ENCODE measurements at regions not wholly inside any gene's neighbourhood (a gene's known extent, or its start where the extent isn't known, plus 50 kb on each side); places are given as distances from the start of the nearest gene placed in this dataset.

DNA sequence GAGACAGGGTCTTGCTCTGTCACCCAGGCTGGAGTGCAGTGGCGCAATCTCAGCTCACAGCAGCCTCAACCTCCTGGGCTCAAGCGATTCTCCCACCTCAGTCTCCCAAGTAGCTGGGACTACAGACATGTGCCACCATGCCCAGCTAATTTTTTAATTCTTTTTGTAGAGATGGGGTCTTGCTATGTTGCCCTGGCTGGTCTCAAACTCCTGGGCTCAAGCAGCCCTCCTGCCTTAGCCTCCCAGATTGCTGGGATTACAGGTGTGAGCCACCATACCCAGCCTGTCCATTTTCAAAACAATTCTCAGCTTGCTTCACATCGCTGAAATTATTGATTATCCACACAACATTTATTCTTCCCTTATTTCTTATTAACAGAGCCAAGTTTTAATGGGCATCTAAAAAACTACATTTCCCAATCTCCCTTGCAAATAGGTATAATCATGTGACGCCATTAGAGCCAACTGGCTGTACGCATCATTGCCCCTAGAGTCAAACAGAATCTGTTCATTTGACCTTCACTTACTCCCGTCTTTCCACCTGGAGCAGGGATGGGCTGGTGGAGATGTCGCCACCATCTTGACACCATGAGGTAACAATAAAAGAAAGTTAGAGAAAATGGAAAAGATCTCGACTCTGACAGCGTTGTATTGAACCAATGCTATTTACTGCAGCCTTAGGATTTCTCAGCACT, 148.0 kb upstream of the FOXF1 start:
- no peak for DNase-seq (ENCODE audit: low read depth in 3 of 3)

DNA sequence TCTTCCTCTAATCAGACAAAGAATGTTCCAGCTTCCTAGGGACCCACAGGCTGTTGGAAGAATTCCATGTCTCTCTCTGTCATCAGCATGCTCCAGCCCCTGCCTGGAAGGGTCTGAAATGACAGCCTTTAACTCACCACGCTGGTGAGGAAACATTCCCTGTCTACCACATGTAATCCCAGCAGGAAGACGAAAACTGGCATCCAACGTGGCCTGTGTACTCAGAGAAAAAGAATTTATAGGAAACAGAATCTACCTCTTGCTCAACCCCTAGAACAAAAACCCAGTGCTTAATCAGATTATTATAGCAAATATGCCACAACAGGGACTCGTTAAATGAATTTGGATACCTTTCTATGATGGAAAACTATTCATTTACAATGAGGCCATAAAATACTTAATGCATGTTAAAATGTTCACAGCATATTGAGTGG, 147.3 kb upstream of the FOXF1 start:
- DNase-seq (ENCODE audit: low read depth in 3 of 3): no peak

DNA sequence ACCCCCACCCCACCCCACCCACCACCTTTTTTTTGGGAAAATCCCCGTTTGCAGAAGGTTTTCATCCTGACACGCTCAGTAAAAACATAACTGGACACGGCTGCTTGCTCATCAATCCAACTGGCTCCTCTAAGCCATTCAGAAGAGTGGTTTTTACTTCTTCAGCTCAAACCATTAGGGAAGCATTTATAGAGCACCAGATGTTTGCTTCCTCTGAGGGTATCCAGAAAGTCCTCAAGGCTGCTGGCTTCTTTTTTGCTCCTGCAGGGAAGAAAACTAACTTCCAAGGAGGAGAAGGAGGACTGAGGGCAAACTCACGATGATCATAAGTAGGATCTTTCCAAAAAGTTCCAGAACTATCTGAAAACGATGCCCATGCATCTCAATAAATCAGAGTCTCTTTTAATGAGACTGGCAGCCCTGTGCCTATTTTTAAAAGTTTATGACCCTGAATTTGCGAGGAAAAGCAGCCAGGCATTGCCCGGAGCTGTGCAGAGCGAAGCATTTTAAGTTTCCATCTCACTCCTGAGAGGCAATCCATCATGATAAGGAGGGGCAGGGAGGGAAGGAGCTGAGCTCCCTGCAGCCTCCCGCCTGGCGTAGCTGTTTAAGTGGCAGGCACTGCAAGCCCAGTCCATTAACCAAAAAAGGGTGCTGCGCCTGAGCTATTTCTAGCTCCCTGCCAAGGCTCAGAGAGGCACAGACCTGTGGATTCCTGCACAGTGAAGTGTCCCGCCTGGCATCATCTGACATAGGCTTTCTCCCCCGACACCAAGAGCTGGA, 146.3 kb upstream of the FOXF1 start:
- no peak for DNase-seq (ENCODE audit: low read depth in 3 of 3)

DNA sequence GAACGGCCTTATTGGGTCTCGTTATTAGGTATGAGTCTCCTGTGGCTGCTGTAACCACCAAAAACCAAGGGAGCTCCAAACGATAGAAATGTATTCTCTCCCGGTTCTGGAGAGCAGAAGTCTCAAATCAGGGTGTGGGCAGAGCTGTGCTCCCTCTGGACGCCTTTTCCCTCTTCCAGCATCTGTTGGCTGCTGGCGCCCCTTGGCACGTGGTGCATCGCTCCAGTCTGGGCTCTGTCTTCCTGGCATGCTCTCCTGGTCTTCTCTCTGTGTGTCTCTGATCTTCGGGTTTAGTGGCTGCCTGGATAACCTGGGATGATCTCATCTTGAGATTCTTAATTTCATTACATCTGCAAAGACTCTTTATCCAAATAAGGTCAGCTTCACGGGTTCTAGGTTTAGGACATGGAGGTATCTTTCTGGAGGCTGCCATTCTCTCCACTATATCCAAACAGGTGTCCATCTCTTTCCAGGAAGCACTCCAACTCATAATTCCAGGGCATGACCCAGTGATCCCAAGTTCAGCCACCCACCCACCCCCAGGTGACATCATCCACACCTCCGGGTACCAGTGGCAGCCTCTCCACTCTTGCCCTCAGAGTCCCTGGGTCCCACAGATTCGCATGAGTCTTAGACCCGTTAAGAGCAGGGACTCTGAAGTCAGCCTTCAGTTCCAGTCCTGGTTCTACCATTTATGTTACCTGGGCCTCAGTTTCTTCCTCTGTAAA, 145.5 kb upstream of the FOXF1 start:
- DNase-seq (ENCODE audit: low read depth in 3 of 3): no peak

DNA sequence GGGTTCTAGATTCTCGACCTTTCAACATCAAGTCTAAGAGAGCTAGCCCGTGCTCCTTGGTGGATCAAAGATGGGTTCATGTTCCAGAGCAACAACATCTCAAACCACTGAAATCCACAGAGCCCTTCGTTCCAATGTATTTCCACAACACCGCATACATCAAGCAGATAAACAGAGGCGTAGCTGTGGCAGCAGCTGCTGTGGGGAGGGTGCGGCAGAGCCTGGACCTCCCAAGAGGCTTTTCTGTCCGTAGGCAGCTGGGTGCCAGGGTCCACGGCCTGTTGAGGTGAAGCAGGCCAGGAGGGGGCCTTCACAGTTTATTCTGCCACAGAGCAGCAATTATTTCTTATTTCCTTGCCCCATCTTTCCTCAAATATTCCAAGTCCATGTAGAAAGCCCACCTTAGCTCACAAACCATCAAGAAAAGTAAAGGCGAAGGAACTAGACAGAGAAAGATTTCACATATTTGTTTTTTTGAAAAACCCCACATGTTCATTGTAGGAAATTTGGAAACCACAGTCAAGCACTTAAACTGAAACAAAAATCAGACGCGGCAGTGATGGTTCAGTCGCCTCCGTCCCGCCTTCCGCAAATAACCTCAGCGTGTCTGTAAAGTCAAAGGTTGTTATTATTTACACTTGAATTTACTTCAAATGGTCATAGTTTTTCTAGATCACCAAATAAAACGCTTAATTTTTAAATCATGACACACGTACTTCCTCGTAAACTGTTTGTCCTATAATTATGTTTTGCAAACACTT, 144.6 kb upstream of the FOXF1 start:
- DNase-seq (ENCODE audit: low read depth in 3 of 3): no peak

DNA sequence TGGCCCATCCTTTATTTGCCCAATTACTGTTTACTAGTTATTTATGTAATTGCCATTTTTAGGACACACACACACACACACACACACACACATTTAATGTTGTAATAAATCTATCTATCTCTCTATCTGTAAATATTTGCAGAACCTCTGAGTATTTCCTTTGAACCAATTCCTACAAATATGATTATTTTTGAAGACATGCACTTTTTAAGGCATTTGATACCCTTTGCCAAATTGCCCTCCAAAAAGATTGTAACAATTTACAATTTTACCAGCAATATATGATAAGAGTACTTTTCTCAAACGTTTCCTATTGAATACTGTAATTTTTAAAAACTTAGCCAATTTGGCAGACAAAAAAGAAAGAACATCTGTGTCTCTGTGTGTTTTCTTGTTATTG, 143.8 kb upstream of the FOXF1 start:
- no peak for DNase-seq (ENCODE audit: low read depth in 3 of 3)

DNA sequence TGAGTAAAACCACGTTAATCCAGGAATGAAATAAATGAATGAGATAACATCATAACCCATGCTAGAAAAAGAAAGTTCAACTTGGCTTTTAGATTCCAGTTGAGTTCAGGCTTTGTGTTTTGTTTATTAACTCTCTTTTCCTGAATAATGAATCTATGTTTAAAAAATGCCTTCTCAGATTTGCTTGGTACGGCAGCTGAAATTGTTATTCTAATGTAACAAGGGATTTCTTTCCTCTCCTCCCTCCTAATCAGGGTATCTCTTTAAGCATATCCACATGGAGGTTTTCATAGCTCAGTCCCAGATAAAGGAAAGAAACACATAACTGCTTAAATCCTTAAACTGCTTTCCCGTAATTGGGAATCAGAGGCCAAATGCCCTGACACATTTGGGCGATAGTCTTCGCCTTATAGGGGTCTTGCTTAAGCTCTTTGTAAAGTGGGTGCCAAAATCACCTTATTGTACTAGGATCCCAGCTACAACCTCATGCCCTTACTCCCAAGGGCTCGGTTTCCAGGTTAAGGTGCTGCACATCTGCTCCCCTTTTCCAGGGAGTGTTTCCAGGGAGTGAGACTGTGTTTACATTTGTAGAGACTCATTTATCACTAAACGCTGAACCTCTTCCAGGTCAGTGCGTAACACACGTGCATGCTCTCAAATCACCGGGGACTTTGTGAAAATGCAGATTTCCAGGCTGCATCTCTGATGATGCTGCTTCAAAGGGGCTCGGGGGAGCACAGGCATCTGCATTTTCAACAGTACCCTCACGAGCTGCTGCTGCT, 142.8 kb upstream of the FOXF1 start:
- DNase-seq (ENCODE audit: low read depth in 3 of 3): no peak

DNA sequence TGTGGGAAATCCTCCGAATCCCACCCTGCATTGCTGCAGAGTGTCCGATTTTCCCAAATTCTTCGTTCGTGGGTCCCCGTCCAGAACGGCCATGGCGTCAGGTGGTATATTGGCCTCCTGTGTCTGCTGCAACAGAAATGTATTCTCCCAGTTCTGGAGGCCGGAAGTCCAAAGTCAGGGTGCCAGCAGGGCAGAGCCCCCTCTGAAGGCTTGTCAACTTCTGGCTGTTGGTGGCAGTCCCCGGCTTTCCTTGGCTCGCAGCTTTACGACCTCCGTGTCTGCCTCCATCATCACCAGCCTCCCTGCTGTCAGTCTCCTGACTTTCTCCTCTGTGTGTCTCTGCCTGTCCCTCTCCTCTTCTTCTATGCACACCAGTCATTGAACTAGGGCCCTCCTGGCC, 142.1 kb upstream of the FOXF1 start:
- no peak for DNase-seq (ENCODE audit: low read depth in 3 of 3)

DNA sequence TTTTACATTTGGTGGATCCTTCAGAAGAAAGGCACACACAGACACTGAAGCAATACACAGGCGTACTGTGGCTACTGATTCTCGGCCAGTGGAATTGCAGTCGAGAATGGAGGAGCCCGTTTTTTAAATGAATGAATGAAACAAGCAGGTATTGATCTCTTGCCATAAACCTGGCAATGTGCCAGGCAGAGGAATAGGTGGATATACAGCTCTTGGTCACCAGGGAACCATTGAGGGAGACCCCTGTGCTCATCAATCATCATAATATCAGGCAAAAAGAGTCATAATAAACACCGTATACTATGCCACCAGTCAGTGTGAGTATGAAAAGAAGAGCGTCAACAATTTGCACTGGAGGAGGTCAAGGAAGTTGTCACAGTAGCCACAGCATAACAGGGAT, 140.3 kb upstream of the FOXF1 start:
- DNase-seq (ENCODE audit: low read depth in 3 of 3): no peak

DNA sequence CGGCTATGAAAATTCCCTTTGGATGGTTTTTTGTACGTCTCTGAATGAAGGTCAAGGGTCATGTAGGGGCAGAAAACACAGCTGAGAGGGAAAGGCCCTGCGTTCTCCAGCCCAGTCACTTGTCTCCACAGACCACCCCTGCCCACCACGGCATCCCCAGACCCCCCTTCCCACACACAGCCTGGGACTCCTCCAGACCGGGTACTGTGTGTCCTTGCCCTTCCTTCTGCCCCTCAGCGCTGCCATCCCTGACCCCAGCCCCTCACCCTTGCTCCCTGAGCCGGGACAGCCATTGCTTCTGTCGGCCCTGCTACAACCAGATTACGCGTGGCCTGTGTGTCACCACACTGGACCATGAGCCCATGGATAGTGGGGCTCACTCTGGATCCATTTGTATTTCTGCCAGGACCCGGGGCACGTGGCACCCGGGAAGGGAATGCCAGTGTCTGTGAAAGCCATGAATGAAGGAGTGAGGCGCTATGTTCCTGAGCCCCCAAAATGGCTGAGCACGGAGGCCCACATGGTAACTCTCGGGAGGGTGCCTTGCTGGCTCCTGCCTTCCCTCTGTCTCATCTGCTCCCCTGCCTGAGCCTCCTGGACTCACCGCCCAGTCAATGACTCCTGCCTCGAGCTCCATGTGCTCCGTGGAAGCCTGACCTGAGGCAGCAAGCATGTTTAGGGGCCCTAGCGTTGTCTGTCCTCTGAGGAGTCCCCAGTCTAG, 139.1 kb upstream of the FOXF1 start:
- no peak for DNase-seq (ENCODE audit: low read depth in 3 of 3)

DNA sequence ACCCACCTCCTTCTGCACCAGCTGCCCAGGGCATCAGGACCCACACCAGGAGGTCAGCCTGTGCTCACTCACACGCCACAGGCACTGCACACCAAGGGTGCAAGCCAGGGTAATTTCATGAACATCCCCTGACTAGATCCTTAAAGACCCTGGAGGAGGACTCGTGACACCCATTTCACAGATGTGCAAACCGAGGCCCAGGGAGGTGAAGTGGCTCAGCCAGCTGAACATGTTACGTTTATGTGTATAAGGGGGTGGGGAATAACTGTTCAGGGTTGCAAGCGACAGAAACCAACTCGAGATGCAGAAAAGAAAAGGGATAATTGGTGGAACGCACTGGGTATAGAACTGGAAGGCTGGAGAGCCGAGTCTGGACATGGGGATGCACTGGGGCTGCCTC, 138.1 kb upstream of the FOXF1 start:
- DNase-seq (ENCODE audit: low read depth in 3 of 3): no peak

DNA sequence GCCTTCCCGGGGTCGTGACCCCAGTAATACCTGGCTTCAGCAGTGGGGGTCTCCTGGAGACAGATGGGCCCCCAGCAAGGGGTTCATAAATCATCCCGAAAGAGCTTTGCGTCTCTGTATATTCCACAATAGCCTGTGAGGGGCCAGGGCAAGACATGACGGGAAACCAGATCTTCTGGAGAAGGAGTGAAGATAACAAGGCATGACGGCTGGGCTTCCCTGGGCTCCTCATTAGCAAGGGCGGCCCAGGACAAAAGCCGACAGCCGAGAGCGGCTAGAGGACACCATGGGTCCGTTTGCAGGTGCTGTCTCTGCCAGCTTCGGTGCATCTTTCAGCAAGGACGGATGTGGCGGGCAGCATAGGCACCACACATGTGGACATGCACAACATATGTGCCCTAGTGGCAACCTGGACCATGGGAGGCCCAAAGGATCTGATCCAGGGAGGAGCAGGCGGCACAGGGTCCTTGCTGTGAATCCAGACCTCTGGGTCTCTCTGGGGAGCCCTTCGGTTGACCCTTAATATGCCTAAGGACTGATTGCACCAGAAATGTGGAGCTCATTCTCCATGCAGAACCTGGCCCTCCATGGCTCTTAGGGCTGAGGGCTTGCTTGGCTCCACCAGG, 136.9 kb upstream of the FOXF1 start:
- DNase-seq (ENCODE audit: low read depth in 3 of 3): no peak

DNA sequence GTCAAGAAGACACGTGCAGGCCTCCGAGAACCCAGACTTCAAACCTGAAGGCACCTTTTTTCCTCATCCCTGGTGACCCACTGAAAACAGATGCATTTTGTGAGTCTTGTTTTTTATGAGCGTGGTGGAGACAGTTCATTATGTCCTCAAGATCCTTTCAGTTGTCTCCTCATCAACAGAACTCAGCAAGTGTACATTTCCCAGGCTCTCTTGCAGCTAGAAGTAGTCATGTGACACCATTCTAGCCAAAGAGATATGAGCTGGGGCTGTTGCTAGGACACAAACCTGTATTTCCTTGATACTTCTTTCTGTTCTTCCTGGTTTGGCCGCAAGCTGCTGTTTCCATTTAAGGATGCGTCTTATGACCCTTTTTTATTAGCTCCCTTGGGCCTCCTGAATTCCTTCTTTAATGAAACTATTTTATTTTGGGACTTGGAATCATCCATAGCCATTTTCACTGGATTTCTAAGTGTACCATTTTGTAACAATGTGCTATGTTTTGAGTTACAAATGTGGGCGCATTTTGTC, 135.7 kb upstream of the FOXF1 start:
- DNase-seq (ENCODE audit: low read depth in 3 of 3): no peak

DNA sequence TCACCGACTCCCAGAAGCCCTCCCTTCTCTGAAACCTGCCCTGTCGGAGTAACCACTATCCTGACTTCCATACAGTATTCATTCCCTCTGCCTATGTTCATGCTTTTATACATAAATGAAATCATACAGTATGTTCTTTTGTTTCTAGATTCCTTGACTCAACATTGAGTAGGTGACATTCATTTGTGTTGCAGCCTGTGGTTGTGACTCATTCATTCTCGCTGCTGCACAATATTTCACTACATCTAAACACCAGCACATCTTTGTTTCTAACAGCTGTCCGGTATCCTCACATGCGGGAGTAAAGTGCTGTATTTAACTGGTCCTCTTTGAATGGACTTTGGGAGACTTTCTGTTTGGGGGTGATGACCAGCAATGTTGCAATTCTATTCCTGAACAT, 135.0 kb upstream of the FOXF1 start:
- DNase-seq (ENCODE audit: low read depth in 3 of 3): no peak

DNA sequence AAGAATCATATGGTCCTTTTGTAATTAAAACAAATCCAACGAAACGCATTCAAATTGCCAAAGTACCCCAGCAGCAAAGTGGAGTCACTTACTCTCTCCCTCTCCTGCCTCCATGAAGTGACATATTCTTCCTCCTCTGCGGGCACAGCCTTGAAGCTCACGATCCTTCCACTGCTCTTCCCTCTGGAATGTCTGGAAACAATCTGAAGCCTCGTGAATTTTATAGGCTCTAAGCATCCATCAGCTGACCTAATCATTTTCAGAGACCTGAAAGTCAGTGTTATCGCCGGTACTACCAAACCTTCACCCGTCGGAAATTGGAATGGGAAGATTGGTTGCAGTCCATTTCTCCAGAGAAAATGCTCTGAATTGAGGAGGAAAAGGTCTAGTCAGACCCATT, 134.5 kb upstream of the FOXF1 start:
- no peak for DNase-seq (ENCODE audit: low read depth in 3 of 3)

DNA sequence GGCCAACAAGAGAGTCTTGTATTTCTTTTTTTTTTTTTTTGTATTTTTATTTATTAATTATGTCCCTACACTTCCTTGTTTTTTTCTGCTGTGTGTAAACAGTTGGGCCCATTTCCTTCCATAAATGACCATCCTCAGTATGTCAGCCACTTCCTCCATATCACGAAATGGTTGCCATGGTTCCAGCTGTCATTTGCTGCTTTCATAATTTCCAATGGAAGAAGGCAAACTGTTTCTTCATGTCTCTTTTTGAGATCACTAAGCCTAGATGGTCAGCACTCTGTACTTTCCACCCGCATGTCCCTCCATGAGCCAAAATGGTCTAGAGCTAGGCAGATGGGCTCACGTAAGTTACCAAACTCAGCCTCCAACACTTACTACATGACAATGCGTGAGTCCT, 133.5 kb upstream of the FOXF1 start:
- DNase-seq (ENCODE audit: low read depth in 3 of 3): no peak

DNA sequence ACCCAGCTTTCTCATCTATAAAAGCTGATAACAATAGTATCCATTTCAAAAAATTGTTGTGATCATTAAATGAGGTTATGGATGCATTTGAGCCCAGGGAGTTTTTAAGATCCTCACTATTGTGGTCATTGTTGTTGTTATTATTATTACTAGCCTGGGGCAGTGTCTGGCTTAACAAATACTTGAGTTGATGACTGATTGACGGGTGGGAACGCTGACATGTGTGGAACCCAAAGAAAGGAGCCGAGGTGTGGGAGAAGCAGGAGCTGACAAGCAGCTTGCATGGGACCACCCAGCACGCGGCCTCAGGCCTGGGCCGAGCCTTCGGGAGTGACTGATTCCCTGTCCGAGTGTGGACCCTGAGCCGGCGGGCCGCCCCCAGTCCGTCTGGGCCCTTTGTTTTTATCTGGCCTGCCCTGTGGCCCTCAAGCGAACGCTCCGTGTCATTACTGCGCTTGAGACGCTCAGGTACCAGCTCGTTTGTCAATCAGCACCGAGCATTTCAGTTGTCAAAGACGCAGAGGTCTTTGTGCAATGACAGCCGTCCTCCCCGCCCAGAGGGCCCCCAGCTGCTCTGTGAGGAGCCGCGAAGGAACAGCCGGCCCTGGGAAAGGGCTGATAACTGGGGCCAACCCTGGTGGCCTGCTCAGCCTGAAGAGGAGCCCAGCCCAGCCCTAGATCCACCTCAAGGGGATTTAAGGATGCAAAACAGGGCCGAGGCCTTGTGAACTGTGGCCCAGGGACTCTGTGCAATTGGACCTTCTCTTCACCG, 132.9 kb upstream of the FOXF1 start:
- no peak for DNase-seq (ENCODE audit: low read depth in 3 of 3)

DNA sequence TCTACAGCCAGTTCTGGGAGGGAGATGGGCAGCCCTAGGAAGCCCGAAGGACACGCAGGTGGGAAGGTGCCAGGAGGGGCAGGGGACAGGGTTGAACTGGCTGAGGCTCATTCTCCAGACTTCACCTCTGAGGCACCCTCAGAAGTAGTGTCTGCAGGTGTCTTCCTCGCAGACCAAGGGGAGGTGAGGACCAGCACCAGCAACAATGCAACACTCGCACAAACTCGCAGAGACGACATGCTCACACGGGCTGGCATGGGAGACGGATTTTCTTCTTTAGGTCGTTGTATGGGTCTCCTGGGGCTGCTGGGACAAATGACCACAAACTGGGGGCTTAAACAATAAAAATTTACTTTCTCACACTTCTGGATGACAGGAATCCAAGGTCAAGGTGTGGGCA, 132.2 kb upstream of the FOXF1 start:
- DNase-seq (ENCODE audit: low read depth in 3 of 3): no peak

DNA sequence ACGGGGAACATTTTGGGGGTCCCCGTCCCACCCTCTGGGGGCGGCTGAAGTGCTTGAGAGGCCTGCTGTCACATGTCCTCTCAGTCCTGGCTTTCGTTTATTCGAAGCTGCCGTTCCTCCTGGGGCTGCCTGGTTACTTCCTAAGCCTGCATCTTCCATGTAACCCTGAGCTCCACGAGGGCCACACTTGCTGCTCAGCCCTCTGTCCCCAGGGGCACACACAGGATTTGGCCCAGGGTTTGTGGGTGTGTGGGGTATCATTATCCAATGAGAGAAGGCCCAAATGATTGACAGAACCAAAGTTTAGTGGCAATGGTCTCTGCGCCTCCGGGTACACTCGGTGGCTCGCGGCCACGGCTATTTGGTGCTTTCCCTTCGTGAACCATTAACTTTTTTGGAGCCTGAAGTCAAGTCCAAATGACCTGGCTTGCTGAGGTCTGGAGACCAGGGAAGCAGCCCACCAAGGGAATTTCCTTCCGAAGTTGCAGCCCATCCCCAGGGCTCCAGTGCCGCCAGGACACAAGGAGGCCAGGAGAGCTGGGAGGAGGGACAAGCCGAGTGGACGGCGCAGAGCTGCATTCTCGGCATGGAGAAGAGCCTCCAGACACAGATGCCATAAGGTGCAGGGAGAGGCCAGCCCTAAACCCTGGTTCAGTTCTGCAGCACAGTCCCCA, 131.4 kb upstream of the FOXF1 start:
- no peak for DNase-seq (ENCODE audit: low read depth in 3 of 3)

Measured in stimulated activated CD4-positive, alpha-beta T cell treated with anti-CD3 and anti-CD28 coated beads, TNF-alpha, amount 100 ng/mL, for 24 hours (primary cell).